HFF-Myc (cell line): ENCODE measurements at regions not wholly inside any gene's neighbourhood (a gene's known extent, or its start where the extent isn't known, plus 50 kb on each side); places are given as distances from the start of the nearest gene placed in this dataset.

Experiments
- DNase-seq: peaks from one replicate; pipeline ENCODE4 v3.0.0-alpha.2; 2011; ENCODE audit warnings: low read depth; ENCODE audit errors: extremely low read depth
- H3K4me3 ChIP-seq: replicated peaks from 2 replicates; pipeline ENCODE4 v1.5.1; 2011; ENCODE audit warnings: low read depth, mild to moderate bottlenecking, control low read depth, low read length
- CTCF ChIP-seq: IDR thresholded peaks from 2 replicates; pipeline ENCODE4 v1.5.1; 2012; ENCODE audit warnings: mild to moderate bottlenecking, low read depth, low read length, control low read depth; ENCODE audit errors: missing control alignments

- H3K4me3 ChIP-seq = no peak overlapping the region
- TF ChIP-seq CTCF = no peak
- DNase-seq = no peak
These were observed 232.8 kb downstream of the TLE1 start for GRCh38 chr9:81456431-81457006.

- H3K4me3 ChIP-seq = no peak overlapping the region
- TF ChIP-seq CTCF = no peak
- DNase-seq = no peak
These were observed 233.7 kb downstream of the TLE1 start for GRCh38 chr9:81455462-81456219.

GRCh38 chr9:81445331-81445921, 243.9 kb downstream of the TLE1 start:
- no peak overlapping the region for H3K4me3 ChIP-seq
- DNase-seq = no peak
- TF ChIP-seq CTCF = no peak

DNA sequence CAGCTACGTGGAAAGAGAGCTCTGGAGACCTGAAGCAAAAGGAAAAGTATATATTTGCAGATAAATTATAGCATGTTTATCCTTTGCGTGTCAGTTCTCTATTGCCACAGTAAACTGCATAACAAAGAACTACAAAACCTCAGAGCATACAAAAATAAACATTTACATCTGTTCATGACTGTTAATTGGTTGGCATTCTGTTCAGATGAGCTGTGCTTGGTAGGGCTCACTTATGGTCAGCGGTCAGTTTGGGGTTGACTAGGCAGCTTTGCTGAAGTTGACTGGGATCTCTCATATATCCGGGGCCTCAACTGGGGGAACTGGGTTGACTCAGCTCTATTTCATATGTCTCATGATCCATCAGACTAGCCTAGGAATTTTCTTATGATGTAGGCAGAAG, 257.7 kb downstream of the TLE1 start:
- TF ChIP-seq CTCF = no peak
- no peak overlapping the region for H3K4me3 ChIP-seq
- peak; percentile 72 for DNase-seq

DNA sequence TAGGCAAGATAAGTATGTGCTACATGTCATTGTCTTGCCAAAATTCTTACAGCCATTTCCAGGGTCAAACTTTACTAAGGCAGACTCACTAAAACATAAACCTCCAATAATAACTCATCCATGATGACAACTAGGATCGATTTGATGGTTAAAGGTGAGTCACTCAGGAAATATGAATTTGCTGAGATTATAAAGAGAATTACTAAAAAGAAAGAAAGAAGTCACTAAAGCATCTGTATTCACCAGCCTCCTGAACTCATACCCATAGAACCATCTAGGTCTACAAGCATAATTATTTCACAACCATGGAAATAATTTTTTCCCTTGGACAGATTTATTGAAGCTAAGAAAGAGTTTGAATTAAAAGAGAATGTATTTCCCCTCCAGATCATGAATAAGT, 258.6 kb downstream of the TLE1 start:
- H3K4me3 ChIP-seq = no peak overlapping the region
- no peak for TF ChIP-seq CTCF
- DNase-seq = no peak

- no peak for TF ChIP-seq CTCF
- no peak for DNase-seq
- H3K4me3 ChIP-seq = no peak overlapping the region
These were observed 261.5 kb downstream of the TLE1 start for GRCh38 chr9:81427870-81428269.
